ENCODE measurements at regions not wholly inside any gene's neighbourhood (a gene's known extent, or its start where the extent isn't known, plus 50 kb on each side); places are given as distances from the start of the nearest gene placed in this dataset.
A peak's percentile ranks its signal among the peaks of the same experiment; 100 is the strongest.
"Not testable (repeated sequence)": the region's sequence is repeated elsewhere in the genome, so short reads cannot be mapped to it uniquely, and the experiment has no call there.

- Histone ChIP-seq H3K36me3 (no peaks in the 10 kb centered on the region), H3K9ac (ENCODE audit: low read depth in 2 of 2, low read length in 2 of 2) (no peak overlapping the region), H3K4me3 (no peak overlapping the region), H3K27me3 (no peaks in the 10 kb centered on the region), H3K27ac (no peak overlapping the region), H3K9me3 (no peaks in the 10 kb centered on the region), H3K4me1 (no peaks in the 10 kb centered on the region)
- no peak for TF ChIP-seq CTCF (IDR thresholded peaks at IDR 0.05)
- DNase-seq, result no peak
- intact Hi-C loops (cut with DNase I), result no loop called here
These were observed 237.9 kb upstream of the EDA2R start for GRCh38 chrX:66876776-66877175.

- H3K27ac ChIP-seq, result no peak overlapping the region
- no peaks in the 10 kb centered on the region for H3K4me1 ChIP-seq
- intact Hi-C loops (cut with DNase I), result no loop called here
- TF ChIP-seq CTCF (IDR thresholded peaks at IDR 0.05), result no peak
- no peak overlapping the region for H3K9ac ChIP-seq (ENCODE audit: low read depth in 2 of 2, low read length in 2 of 2)
- H3K27me3 ChIP-seq, result no peaks in the 10 kb centered on the region
- no peaks in the 10 kb centered on the region for H3K36me3 ChIP-seq
- H3K9me3 ChIP-seq, result no peaks in the 10 kb centered on the region
- no peak for DNase-seq
- no peak overlapping the region for H3K4me3 ChIP-seq
These were observed 233.9 kb upstream of the EDA2R start for GRCh38 chrX:66872771-66873170.

- H3K4me3 ChIP-seq, result no peak overlapping the region
- H3K9me3 ChIP-seq, result no peaks in the 10 kb centered on the region
- no peaks in the 10 kb centered on the region for H3K27me3 ChIP-seq
- intact Hi-C loops (cut with DNase I), result no loop called here
- peak; percentile 19 for DNase-seq
- no peak overlapping the region for H3K9ac ChIP-seq (ENCODE audit: low read depth in 2 of 2, low read length in 2 of 2)
- TF ChIP-seq CTCF (IDR thresholded peaks at IDR 0.05), result no peak
- H3K36me3 ChIP-seq, result no peaks in the 10 kb centered on the region
- no peaks in the 10 kb centered on the region for H3K4me1 ChIP-seq
- no peak overlapping the region for H3K27ac ChIP-seq
These were observed 224.8 kb upstream of the EDA2R start for GRCh38 chrX:66863721-66864120.

- no peak overlapping the region for H3K27ac ChIP-seq
- H3K27me3 ChIP-seq, result no peaks in the 10 kb centered on the region
- H3K36me3 ChIP-seq, result no peaks in the 10 kb centered on the region
- H3K9ac ChIP-seq (ENCODE audit: low read depth in 2 of 2, low read length in 2 of 2), result no peak overlapping the region
- intact Hi-C loops (cut with DNase I), result no loop called here
- TF ChIP-seq CTCF (IDR thresholded peaks at IDR 0.05), result no peak
- DNase-seq, result no peak
- H3K4me1 ChIP-seq, result no peaks in the 10 kb centered on the region
- no peaks in the 10 kb centered on the region for H3K9me3 ChIP-seq
- no peak overlapping the region for H3K4me3 ChIP-seq
These were observed 194.5 kb upstream of the EDA2R start for GRCh38 chrX:66833426-66833825.

GRCh38 chrX:66815227-66815626, 176.3 kb upstream of the EDA2R start:
- Histone ChIP-seq H3K27ac (no peak overlapping the region), H3K36me3 (no peaks in the 10 kb centered on the region), H3K9ac (ENCODE audit: low read depth in 2 of 2, low read length in 2 of 2) (no peak overlapping the region), H3K4me3 (no peak overlapping the region), H3K4me1 (no peaks in the 10 kb centered on the region), H3K9me3 (no peaks in the 10 kb centered on the region), H3K27me3 (no peaks in the 10 kb centered on the region)
- DNase-seq, result no peak
- TF ChIP-seq CTCF (IDR thresholded peaks at IDR 0.05), result no peak
- intact Hi-C loops (cut with DNase I), result no loop called here

GRCh38 chrX:66794514-66794913, 155.6 kb upstream of the EDA2R start:
- H3K27ac ChIP-seq; H3K9ac ChIP-seq (ENCODE audit: low read depth in 2 of 2, low read length in 2 of 2); H3K4me3 ChIP-seq; H3K4me1 ChIP-seq; H3K36me3 ChIP-seq; H3K9me3 ChIP-seq; H3K27me3 ChIP-seq; intact Hi-C loops (cut with DNase I); DNase-seq: not testable (repeated sequence)

Measured in colonic mucosa (tissue), 4 donors.